Chondrocyte (in vitro differentiated cells): ENCODE measurements at regions not wholly inside any gene's neighbourhood (a gene's known extent, or its start where the extent isn't known, plus 50 kb on each side); places are given as distances from the start of the nearest gene placed in this dataset.

Source experiments
- DNase-seq: peaks from one replicate; pipeline ENCODE4 v3.0.0; 2021; ENCODE audit warnings: mixed read lengths, low spot score
- H3K27ac Mint-ChIP-seq: one replicate; pipeline ENCODE4 v1.8.0; 2021; ENCODE audit warnings: mild to moderate bottlenecking, moderate library complexity, mixed read lengths; ENCODE audit not compliant: unreplicated experiment
- H3K27me3 Mint-ChIP-seq: 2 replicates; pipeline ENCODE4 v1.8.0; 2021; ENCODE audit warnings: low read depth, mixed read lengths
- H3K36me3 Mint-ChIP-seq: 2 replicates; pipeline ENCODE4 v1.8.0; 2021; ENCODE audit warnings: low read depth, mixed read lengths
- H3K4me1 Mint-ChIP-seq: 2 replicates; pipeline ENCODE4 v1.8.0; 2021; ENCODE audit warnings: low read depth, mild to moderate bottlenecking, mixed read lengths
- H3K4me3 Mint-ChIP-seq: one replicate; pipeline ENCODE4 v1.8.0; 2021; ENCODE audit warnings: mild to moderate bottlenecking, moderate library complexity, mixed read lengths; ENCODE audit not compliant: unreplicated experiment
- H3K9me3 Mint-ChIP-seq: 2 replicates; pipeline ENCODE4 v1.8.0; 2021; ENCODE audit warnings: low read depth, mixed read lengths
- TF ChIP-seq, protein P1 (sequence below): fragments of 200-600 bp; sonication (generic); IDR thresholded peaks from 2 replicates; pipeline ENCODE4 v1.5.0; 2021; ENCODE audit warnings: antibody characterized with exemption, mild to moderate bottlenecking, moderate library complexity

DNA sequence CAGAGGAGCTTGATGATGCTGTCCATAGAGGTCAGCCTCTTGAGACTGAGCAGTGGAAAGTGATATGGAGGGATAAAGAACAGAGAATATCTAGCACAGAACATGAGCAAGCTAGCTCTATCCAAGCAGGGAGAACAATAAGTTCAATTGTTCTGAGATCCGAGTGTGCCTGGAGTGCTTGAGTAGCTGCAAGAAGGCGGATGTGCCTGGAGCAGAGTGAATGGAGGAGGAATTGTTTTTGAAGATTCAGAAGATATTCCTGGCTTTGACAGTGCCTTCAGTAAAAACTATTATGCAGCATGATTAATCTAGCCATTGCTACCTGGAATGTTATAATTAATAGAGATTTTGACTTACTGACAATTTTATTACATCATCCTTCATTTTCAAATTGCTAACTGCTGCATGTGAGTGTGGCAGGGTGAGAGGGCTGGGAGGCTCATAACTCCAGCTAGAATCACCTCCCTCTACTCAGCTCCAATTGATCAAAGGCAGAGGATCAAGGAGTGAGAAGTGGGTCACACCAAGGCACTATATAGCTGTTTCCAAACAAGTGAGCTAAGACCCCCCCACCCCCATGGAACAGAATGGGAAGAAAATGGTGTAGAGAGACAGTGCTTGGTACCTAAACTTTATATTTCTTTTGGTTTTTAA, 302.8 kb downstream of the ADRA2A start:
- Mint-ChIP-seq H3K4me3 (no peak overlapping the region), H3K27ac (no peak overlapping the region), H3K27me3 (peaks cover 9% of the 10 kb centered on the region), H3K9me3 (no peaks in the 10 kb centered on the region), H3K4me1 (no peaks in the 10 kb centered on the region), H3K36me3 (no peaks in the 10 kb centered on the region)
- no peak for DNase-seq
- TF ChIP-seq, protein P1, sequence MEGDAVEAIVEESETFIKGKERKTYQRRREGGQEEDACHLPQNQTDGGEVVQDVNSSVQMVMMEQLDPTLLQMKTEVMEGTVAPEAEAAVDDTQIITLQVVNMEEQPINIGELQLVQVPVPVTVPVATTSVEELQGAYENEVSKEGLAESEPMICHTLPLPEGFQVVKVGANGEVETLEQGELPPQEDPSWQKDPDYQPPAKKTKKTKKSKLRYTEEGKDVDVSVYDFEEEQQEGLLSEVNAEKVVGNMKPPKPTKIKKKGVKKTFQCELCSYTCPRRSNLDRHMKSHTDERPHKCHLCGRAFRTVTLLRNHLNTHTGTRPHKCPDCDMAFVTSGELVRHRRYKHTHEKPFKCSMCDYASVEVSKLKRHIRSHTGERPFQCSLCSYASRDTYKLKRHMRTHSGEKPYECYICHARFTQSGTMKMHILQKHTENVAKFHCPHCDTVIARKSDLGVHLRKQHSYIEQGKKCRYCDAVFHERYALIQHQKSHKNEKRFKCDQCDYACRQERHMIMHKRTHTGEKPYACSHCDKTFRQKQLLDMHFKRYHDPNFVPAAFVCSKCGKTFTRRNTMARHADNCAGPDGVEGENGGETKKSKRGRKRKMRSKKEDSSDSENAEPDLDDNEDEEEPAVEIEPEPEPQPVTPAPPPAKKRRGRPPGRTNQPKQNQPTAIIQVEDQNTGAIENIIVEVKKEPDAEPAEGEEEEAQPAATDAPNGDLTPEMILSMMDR: no peak

DNA sequence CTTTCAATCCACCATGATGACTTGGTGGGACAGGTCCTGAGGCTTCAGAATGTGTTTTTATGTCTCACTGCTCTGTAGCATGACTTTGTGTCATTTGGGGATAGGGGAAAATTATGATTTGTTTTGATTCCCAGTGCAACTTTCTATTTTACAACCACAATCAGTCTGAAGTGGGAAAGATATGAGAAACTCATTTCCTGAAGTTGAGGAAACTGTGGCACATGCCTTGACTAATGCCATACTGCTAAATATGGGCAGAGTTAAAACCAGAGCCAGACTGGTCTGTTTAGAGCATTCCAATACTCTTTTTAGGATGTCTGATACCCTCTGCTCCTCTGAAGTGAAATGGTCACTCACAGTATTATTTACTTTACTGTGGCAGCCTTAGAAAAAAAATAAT, 307.7 kb downstream of the ADRA2A start:
- H3K4me1 Mint-ChIP-seq: no peaks in the 10 kb centered on the region
- peaks cover 6% of the 10 kb centered on the region for H3K27me3 Mint-ChIP-seq
- TF ChIP-seq, protein P1: no peak
- no peak overlapping the region for H3K27ac Mint-ChIP-seq
- no peak for DNase-seq
- no peaks in the 10 kb centered on the region for H3K36me3 Mint-ChIP-seq
- no peak overlapping the region for H3K4me3 Mint-ChIP-seq
- peaks cover 8% of the 10 kb centered on the region for H3K9me3 Mint-ChIP-seq

DNA sequence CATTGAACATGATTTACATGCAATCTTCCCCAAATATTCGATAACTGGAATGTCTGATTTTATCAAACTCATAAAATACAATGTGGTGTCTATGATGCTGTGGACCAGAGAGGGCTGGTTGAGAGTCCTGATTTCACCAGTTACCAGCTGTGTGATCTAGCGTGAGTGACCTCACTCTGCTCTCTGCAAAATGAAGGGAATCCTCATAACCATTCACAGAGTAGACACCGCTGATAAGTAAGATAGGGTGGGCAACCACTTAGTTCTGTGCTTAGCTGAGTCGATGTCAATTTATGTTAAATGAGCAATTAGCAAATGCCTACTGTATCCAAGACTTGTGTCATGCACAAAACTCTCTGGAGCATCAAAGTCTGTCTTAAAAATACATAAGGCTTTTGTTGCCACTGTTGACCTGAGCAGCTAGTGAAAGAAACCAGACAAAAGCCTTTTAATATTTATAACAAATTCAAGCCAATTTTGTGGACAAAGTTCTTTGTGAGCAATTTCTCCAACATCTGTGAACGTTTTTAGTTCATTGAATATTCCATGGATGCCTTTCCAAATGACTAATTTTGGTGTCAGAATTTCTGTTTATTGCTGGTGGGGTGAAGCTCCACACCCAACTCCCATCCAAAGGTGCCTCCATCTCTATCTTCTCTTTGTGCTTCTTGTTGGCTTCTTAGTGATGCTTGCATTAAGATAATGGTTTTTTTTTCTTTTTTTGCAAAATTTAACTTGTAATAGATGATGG, 314.2 kb downstream of the ADRA2A start:
- peaks cover 11% of the 10 kb centered on the region for H3K9me3 Mint-ChIP-seq
- no peak for DNase-seq
- no peaks in the 10 kb centered on the region for H3K36me3 Mint-ChIP-seq
- TF ChIP-seq, protein P1: no peak
- no peak overlapping the region for H3K4me3 Mint-ChIP-seq
- H3K27ac Mint-ChIP-seq: no peak overlapping the region
- no peaks in the 10 kb centered on the region for H3K27me3 Mint-ChIP-seq
- H3K4me1 Mint-ChIP-seq: no peaks in the 10 kb centered on the region

DNA sequence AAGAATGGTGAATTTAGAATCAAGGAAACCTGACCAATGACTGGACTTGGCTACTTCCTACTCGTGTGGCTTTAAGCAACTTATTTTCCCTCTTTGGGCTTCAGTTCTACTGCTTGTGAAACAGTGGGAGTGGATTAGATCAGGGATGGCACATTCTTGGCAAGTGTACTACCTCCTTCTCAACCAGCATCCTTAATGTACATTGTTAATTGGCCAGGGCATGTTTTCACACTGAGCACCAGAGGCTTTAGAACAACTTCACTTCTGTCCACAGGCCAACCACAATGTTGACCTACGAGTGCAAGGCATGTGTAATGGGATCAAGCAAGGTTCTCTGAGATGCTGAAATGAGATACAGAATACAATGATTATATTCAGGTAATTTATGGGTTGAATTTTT, 315.3 kb downstream of the ADRA2A start:
- no peak for DNase-seq
- H3K4me1 Mint-ChIP-seq: no peaks in the 10 kb centered on the region
- H3K27ac Mint-ChIP-seq: no peak overlapping the region
- no peak overlapping the region for H3K4me3 Mint-ChIP-seq
- H3K36me3 Mint-ChIP-seq: no peaks in the 10 kb centered on the region
- H3K9me3 Mint-ChIP-seq: peaks cover 5% of the 10 kb centered on the region
- TF ChIP-seq, protein P1: no peak
- no peaks in the 10 kb centered on the region for H3K27me3 Mint-ChIP-seq

DNA sequence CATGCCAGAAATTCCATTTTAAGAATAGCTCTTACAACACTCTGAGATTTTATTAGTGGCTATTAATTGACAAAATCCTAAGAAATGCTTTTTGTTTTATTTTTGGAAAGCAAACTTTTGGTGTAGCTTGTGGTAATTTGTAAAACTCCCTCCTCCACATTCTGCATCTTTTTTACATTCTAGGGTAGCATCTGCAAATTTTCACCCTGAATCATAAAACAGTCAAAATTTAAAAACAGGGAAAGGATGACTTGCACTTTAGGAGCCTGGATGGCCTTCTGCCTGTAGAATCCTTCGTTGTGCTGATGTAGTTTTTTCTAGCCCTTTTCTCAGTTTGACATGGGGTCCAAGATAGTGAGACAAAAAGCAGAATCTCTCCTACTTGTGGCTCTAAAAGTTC, 316.1 kb downstream of the ADRA2A start:
- Mint-ChIP-seq H3K27ac (no peak overlapping the region), H3K4me3 (no peak overlapping the region), H3K9me3 (peaks cover 5% of the 10 kb centered on the region), H3K27me3 (no peaks in the 10 kb centered on the region), H3K36me3 (no peaks in the 10 kb centered on the region), H3K4me1 (no peaks in the 10 kb centered on the region)
- TF ChIP-seq, protein P1: no peak
- no peak for DNase-seq
